ENCODE measurements at regions not wholly inside any gene's neighbourhood (a gene's known extent, or its start where the extent isn't known, plus 50 kb on each side); places are given as distances from the start of the nearest gene placed in this dataset.

GRCh38 chr9:91087462-91087759 lies 274.3 kb downstream of the AUH start:
- TF ChIP-seq POLR2A (IDR thresholded peaks at IDR 0.05; ENCODE audit: low read length): no peak
- no peak for TF ChIP-seq GATA1 (IDR thresholded peaks at IDR 0.05; ENCODE audit: low read depth, low read length)
